ENCODE measurements at regions not wholly inside any gene's neighbourhood (a gene's known extent, or its start where the extent isn't known, plus 50 kb on each side); places are given as distances from the start of the nearest gene placed in this dataset.
"Not testable (repeated sequence)": the region's sequence is repeated elsewhere in the genome, so short reads cannot be mapped to it uniquely, and the experiment has no call there.

GRCh38 chr12:82620917-82621316 lies 65.8 kb upstream of the TMTC2 start:
- no peak for DNase-seq (ENCODE audit: extremely low read depth in 1 of 11, low read depth in 9 of 11, low spot score in 4 of 11)

GRCh38 chr12:82625523-82625922 lies 61.2 kb upstream of the TMTC2 start:
- DNase-seq (ENCODE audit: extremely low read depth in 1 of 11, low read depth in 9 of 11, low spot score in 4 of 11) = no peak

- DNase-seq (ENCODE audit: extremely low read depth in 1 of 11, low read depth in 9 of 11, low spot score in 4 of 11) = no peak
Observed at GRCh38 chr12:82627799-82628198, 58.9 kb upstream of the TMTC2 start.

GRCh38 chr12:82634495-82635258 lies 52.0 kb upstream of the TMTC2 start:
- DNase-seq (ENCODE audit: extremely low read depth in 1 of 11, low read depth in 9 of 11, low spot score in 4 of 11) = not testable (repeated sequence)

GRCh38 chr12:82635263-82635662 lies 51.4 kb upstream of the TMTC2 start:
- no peak for DNase-seq (ENCODE audit: extremely low read depth in 1 of 11, low read depth in 9 of 11, low spot score in 4 of 11)
